ENCODE measurements at regions not wholly inside any gene's neighbourhood (a gene's known extent, or its start where the extent isn't known, plus 50 kb on each side); places are given as distances from the start of the nearest gene placed in this dataset.
"Not testable (repeated sequence)": the region's sequence is repeated elsewhere in the genome, so short reads cannot be mapped to it uniquely, and the experiment has no call there.

DNA sequence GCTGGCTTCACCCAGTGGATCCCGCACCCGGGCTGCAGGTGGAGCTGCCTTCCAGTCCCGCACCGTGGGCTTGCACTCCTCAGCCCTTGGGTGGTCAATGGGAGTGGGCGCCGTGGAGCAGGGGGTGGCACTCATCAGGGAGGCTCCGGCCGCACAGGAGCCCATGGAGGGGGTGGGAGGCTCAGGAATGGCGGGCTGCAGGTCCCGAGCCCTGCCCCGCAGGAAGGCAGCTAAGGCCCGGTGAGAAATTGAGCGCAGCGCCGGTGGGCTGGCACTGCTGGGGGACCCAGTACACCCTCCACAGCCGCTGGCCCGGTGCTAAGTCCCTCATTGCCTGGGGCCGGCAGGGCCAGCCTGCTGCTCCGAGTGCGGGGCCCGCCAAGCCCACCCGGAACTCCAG lies 209.9 kb downstream of the UTRN start:
- CTCF ChIA-PET (ENCODE audit: low intra/inter-chr PET ratio, low total read pairs); H3K4me3 ChIP-seq (replicated peaks in 1 of 3; ENCODE audit: insufficient read depth in 1 of 3, low read depth in 2 of 3, low read length in 3 of 3); intact Hi-C loops (cut with micrococcal nuclease; ENCODE audit: unreplicated experiment); H3K27ac ChIP-seq (ENCODE audit: extremely low read length, insufficient read depth, low read length); POLR2A ChIA-PET; H2AFZ ChIP-seq (ENCODE audit: low read length); FAIRE-seq; H3K27me3 ChIP-seq (ENCODE audit: control insufficient read depth in 1 of 2, insufficient read depth in 2 of 2, low read length in 2 of 2); in situ Hi-C loops (cut with HindIII; ENCODE audit: extremely low pct_ligation_motif_present, low pct_unique_long_range_greater_than_20kb); H3K9me3 ChIP-seq (ENCODE audit: low read length); DNase-seq (ENCODE audit: low spot score); H3K79me2 ChIP-seq (ENCODE audit: insufficient read depth, low read length); ATAC-seq; BruUV-seq (replicated peaks); H3K4me1 ChIP-seq (ENCODE audit: insufficient read depth, low read length); H3K9ac ChIP-seq (ENCODE audit: insufficient read depth, low read depth, low read length); H3K4me2 ChIP-seq (ENCODE audit: low read depth, low read length); H4K20me1 ChIP-seq (ENCODE audit: insufficient read depth, low read length): not testable (repeated sequence)
- peaks cover 39 to 75% of the 10 kb centered on the region in 2 experiments for H3K36me3 ChIP-seq (replicated peaks in 1 of 2; ENCODE audit: control insufficient read depth in 1 of 2, insufficient read depth in 2 of 2, low read length in 2 of 2)
- WGBS (ENCODE audit: low lambda C conversion rate), result 98% methylated on average over 8 of the region's 22 CpGs
- TF ChIP-seq AGO2 (optimal IDR thresholded peaks at IDR 0.05; ENCODE audit: low read depth, low read length), result peak; percentile 32

- H3K4me2 ChIP-seq (ENCODE audit: low read depth, low read length), result no peak overlapping the region
- no peaks in the 10 kb centered on the region for H3K79me2 ChIP-seq (ENCODE audit: insufficient read depth, low read length)
- no peaks in the 10 kb centered on the region; a peak in 1 of 5 replicates for H3K27me3 ChIP-seq (ENCODE audit: control insufficient read depth in 1 of 2, insufficient read depth in 2 of 2, low read length in 2 of 2)
- in situ Hi-C loops (cut with HindIII; ENCODE audit: extremely low pct_ligation_motif_present, low pct_unique_long_range_greater_than_20kb) (no loop called here), intact Hi-C loops (cut with micrococcal nuclease; ENCODE audit: unreplicated experiment) (no loop called here)
- H2AFZ ChIP-seq (ENCODE audit: low read length), result no peak overlapping the region
- DNase-seq (ENCODE audit: low spot score), result no peak
- H3K4me3 ChIP-seq (replicated peaks in 1 of 3; ENCODE audit: insufficient read depth in 1 of 3, low read depth in 2 of 3, low read length in 3 of 3), result no peak overlapping the region
- ChIA-PET CTCF (ENCODE audit: low intra/inter-chr PET ratio, low total read pairs) (no interaction called here), POLR2A (no interaction called here)
- H3K27ac ChIP-seq (ENCODE audit: extremely low read length, insufficient read depth, low read length), result no peak overlapping the region
- H3K36me3 ChIP-seq (replicated peaks in 1 of 2; ENCODE audit: control insufficient read depth in 1 of 2, insufficient read depth in 2 of 2, low read length in 2 of 2), result peaks cover 30 to 65% of the 10 kb centered on the region in 2 experiments
- no peak for ATAC-seq
- no peak for TF ChIP-seq LBX2 (CRISPR knock-in tag; IDR thresholded peaks at IDR 0.05; ENCODE audit: borderline replicate concordance)
- no peak for TF ChIP-seq SIN3A (IDR thresholded peaks at IDR 0.05; ENCODE audit: borderline replicate concordance, low read depth, low read length)
- TF ChIP-seq ZNF674 (CRISPR knock-in tag; IDR thresholded peaks at IDR 0.05; ENCODE audit: low read depth), result no peak
- no peak for TF ChIP-seq KLF16 (CRISPR knock-in tag; IDR thresholded peaks at IDR 0.05)
- TF ChIP-seq KMT2B (CRISPR knock-in tag; IDR thresholded peaks at IDR 0.05), result no peak
- TF ChIP-seq, protein P1, sequence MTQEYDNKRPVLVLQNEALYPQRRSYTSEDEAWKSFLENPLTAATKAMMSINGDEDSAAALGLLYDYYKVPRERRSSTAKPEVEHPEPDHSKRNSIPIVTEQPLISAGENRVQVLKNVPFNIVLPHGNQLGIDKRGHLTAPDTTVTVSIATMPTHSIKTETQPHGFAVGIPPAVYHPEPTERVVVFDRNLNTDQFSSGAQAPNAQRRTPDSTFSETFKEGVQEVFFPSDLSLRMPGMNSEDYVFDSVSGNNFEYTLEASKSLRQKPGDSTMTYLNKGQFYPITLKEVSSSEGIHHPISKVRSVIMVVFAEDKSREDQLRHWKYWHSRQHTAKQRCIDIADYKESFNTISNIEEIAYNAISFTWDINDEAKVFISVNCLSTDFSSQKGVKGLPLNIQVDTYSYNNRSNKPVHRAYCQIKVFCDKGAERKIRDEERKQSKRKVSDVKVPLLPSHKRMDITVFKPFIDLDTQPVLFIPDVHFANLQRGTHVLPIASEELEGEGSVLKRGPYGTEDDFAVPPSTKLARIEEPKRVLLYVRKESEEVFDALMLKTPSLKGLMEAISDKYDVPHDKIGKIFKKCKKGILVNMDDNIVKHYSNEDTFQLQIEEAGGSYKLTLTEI (CRISPR knock-in tag; conservative IDR thresholded peaks at IDR 0.05), result no peak
- no peak for TF ChIP-seq ZNF121 (CRISPR knock-in tag; IDR thresholded peaks at IDR 0.05)
- no peak for TF ChIP-seq SKIL (CRISPR knock-in tag; IDR thresholded peaks at IDR 0.05; ENCODE audit: borderline replicate concordance)
- no peak for TF ChIP-seq HOXA5 (CRISPR knock-in tag; IDR thresholded peaks at IDR 0.05)
- no peak for TF ChIP-seq ZNF614 (CRISPR knock-in tag; IDR thresholded peaks at IDR 0.05; ENCODE audit: borderline replicate concordance)
- no peaks in the 10 kb centered on the region for H3K4me1 ChIP-seq (ENCODE audit: insufficient read depth, low read length)
- no TSS peak for BruUV-seq (replicated peaks)
- no peak for FAIRE-seq
- WGBS (ENCODE audit: low lambda C conversion rate), result 95% methylated on average over 1 of the region's 1 CpG
- no peak overlapping the region for H3K9ac ChIP-seq (ENCODE audit: insufficient read depth, low read depth, low read length)
- H4K20me1 ChIP-seq (ENCODE audit: insufficient read depth, low read length), result peaks cover 14% of the 10 kb centered on the region
- H3K9me3 ChIP-seq (ENCODE audit: low read length), result no peaks in the 10 kb centered on the region
Observed at GRCh38 chr6:144497650-144498049, 212.5 kb downstream of the UTRN start.

All from HepG2 (cell line).